Umbilical cord (tissue), 1 donor: ENCODE measurements at regions not wholly inside any gene's neighbourhood (a gene's known extent, or its start where the extent isn't known, plus 50 kb on each side); places are given as distances from the start of the nearest gene placed in this dataset.

ENCODE experiments used
- DNase-seq: peaks from one replicate; pipeline ENCODE4 v3.0.0-alpha.2; 2015; ENCODE audit warnings: low spot score

DNA sequence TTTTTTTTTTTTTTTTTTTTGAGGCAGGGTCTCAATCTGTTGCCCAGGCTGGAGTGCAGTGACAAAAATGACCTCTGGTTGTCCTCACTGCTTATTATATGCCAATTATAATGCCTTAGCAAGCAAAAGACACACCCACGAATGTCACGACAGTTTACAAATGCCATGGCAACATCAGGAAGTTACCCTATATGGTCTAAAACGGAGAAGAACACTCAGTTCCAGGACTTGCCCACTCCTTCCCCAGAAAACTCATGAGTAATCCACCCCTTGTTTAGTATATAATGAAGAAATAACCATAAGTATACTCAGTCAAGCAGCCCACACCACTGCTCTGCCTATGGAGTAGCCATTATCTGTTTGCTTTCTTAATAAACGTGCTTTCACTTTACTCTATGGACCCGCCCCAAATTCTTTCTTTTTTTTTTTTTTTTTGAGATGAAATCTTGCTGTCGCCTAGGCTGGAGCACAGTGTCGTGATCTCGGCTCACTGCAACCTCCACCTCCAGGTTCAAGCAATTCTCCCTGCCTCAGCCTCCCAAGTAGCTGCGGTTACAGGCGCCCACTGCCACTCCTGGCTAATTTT lies 106.2 kb downstream of the SMIM20 start:
- no peak for DNase-seq

GRCh38 chr4:26020881-26021280 lies 106.9 kb downstream of the SMIM20 start:
- DNase-seq, result no peak

GRCh38 chr4:26021417-26022345 lies 107.7 kb downstream of the SMIM20 start:
- no peak for DNase-seq

DNA sequence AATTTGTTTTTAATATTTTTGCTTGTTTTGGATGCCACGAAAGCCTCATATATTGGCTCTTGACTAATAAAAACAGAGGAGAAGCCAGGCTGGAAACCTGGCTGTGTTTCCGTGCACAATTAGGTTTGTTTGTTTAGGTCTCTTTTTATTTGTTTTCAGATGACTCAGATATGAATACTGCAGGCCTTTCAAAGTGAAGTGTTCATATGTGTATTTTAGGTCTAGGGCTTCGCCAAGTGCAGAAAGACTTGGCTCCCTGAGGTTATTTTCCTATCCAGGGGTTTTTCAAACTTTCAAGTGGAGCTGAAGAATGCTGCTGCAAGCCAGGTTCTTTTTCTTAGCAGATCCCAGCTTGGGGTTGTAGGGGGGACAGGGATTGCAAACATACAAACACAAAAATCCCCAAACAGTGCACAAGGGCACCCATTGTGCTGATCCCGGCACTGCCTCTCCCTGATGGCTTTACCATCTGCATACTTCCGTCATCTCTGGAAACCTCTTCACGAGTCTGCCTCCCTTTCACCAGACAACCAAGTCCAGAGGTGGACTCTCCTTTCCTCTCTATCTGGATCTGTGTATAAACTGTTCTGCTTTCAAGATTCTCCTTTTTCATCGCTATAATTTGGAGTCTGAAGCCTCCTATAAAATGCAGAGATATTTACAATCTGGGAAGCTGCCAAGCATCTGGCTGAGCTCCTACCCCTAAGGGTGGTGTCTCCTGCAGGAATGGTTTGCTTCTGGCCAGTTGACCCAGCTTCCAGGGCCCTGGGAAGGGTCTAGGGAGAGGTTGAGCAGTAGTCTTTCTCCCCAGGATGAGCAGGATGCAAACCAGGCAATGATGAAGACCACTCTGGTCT lies 108.6 kb downstream of the SMIM20 start:
- DNase-seq, result peak; percentile 45

- DNase-seq, result no peak
These were observed 109.4 kb downstream of the SMIM20 start for GRCh38 chr4:26023203-26023972.

DNA sequence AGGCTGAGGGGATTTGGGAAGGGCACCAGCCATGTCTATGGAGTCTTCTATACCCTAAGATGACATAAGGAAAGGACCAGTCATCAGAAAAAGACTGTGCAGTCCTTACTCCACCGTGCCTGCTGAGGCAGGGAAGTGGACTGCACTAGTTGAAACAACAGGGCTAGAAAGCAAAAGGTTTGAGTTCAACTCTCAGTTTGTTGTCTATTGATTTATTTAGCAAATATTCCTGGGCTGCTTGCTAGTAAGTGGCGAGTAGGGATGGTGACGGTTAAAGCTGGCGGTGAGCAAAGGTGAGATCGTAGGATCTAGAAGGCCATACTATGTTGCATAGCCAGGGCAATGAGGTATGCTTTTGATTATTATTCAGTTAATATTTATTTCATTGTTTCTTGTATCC lies 110.1 kb downstream of the SMIM20 start:
- DNase-seq, result no peak

DNA sequence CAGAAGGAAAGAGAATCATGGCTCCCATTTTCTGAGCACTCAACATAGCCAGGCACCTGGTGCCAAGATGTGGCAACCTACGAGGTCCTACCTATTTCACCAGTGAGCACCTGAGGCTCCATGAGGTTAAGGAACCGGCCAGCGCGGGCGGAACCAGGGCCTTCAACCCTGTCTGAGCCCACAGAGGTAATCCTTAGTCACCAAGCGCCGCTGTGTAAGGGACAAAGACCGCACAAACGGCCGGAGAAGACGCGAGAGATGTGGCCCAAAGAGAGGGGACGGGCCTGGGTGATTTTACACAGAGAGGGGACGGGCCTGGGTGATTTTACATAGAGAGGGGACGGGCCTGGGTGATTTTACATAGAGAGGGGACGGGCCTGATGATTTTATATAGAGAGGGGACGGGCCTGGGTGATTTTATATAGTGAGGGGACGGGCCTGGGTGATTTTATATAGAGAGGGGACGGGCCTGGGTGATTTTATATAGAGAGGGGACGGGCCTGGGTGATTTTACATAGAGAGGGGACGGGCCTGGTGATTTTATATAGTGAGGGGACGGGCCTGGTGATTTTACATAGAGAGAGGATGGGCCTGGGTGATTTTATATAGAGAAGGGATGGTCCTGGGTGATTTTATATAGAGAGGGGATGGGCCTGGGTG lies 114.2 kb downstream of the SMIM20 start:
- DNase-seq, result no peak

GRCh38 chr4:26028793-26029567 lies 115.0 kb downstream of the SMIM20 start:
- peak; percentile 73 for DNase-seq

DNA sequence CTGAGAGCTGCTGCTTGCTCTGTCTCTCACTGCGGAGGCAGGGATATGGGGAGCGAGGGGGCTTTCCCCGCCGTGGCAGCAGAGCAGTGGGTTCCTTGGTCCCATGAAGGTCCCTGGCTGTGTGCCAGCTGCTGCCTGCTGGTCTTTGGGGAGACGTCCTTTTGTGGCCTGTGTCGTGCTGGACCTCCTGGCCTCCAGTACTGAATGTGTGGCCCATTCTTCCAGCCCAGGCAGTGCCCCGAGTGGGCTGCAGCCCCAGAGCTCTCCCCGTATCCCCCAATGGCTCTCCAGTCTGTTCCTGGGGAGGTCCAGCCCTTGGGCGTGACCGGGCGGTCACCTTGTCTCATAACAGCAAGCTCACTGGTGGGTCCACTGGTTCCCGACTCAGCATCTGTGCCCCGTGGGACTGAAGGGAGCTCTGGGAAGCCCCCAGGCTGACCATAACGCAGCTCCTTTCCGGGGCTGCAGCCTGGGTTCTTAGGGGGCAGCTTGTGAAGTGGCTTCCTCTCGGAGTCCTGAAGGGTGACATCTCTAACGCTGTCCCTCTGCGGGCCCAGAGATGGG lies 115.6 kb downstream of the SMIM20 start:
- DNase-seq, result no peak

DNA sequence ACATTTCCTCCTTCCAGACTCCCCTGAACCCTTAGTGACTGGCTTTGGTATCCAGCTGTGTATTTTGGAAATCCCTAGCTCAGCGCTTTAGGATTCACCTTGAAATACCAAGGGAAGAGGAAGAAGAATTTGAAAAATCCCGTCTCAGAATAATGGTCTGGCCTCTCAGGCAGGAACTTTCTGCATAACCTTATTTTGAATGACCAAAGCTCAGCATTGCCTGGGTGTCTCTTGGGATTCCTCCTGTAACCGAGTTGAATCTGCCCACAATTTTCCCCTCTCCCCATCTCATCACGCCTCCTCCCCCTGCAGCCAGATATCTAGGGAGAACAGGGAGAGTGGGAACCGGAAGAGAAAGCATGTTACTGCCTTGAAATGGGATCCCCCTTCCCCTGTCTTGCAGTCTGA lies 116.2 kb downstream of the SMIM20 start:
- DNase-seq, result no peak

GRCh38 chr4:26030780-26031179 lies 116.8 kb downstream of the SMIM20 start:
- DNase-seq, result peak; percentile 19

GRCh38 chr4:26031704-26032103 lies 117.7 kb downstream of the SMIM20 start:
- DNase-seq, result no peak

DNA sequence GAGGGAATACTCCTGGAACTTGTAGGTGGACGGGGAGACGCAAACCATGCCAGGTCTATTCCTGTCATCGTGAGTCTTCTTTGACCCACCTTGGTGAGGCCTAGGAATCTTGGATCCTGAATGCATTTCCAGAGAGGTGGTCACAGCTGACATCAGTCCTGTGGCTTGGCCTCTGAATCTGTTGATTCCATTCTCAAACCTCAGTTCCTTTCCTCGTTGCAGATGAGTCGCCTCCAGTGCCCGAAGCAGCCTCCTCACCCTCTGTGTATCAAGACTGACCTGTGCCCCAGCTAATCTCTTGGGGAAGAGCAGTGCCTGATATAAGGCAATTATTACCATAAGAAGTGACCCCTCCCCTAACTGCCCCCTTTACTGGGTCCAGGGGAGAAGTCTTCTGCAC lies 118.1 kb downstream of the SMIM20 start:
- no peak for DNase-seq

- DNase-seq, result peak; percentile 93
These were observed 118.8 kb downstream of the SMIM20 start for GRCh38 chr4:26032630-26033317.

- DNase-seq, result no peak
These were observed 119.4 kb downstream of the SMIM20 start for GRCh38 chr4:26033389-26033788.

DNA sequence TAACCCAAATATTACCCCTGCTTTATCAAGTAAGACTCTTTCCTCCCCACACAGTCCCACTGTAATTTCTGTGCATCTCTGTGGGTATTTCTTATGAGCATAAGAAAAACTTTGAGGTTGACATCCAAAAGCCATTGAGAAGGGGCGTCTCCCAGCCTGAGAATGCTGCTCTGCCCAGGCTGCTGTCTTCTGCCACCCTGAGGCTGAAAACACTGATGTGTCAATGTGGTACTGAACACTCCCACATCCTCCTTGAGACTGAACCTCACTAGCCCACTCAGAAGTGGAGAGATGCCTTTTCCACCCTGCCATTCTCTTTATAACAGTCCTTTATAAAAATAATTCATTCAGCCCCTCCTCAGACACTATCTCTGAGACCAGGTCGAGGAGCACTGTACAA lies 120.8 kb downstream of the SMIM20 start:
- DNase-seq, result no peak

GRCh38 chr4:26035921-26036320 lies 121.9 kb downstream of the SMIM20 start:
- no peak for DNase-seq

- DNase-seq, result no peak
These were observed 125.8 kb downstream of the SMIM20 start for GRCh38 chr4:26039639-26040359.
